ENCODE measurements at regions not wholly inside any gene's neighbourhood (a gene's known extent, or its start where the extent isn't known, plus 50 kb on each side); places are given as distances from the start of the nearest gene placed in this dataset.

DNA sequence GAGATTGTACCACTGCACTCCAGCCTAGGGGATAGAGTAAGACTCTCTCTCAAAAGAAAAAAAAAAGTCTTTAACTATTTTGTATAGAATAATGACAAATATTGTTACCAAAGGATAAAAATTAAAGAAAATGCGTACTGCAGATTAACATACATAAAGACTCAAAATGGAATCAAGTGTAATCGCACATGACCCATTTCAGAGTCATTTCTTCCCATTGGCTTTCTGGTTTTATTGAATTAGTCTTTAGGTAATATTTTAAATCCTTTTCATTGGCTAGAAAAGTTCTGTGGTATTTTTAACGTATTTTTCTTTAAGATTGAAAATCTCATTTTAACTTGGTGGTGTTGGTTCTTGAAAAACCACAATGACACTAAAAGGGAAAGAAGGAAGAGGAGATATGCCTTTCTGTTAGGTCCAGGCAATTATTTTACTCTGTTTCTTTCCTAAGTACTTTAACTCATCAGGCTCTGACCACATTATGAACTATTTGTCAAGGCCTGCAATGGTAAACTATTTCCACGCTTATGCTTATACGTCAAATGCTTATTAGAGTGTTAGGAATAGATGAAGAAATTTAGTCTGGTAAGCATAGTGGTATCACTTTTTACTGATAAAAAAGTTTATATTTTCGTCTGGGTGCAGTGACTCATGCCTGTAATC is 52.3 kb downstream of the PLEKHG1 start:
- no peak for DNase-seq

DNA sequence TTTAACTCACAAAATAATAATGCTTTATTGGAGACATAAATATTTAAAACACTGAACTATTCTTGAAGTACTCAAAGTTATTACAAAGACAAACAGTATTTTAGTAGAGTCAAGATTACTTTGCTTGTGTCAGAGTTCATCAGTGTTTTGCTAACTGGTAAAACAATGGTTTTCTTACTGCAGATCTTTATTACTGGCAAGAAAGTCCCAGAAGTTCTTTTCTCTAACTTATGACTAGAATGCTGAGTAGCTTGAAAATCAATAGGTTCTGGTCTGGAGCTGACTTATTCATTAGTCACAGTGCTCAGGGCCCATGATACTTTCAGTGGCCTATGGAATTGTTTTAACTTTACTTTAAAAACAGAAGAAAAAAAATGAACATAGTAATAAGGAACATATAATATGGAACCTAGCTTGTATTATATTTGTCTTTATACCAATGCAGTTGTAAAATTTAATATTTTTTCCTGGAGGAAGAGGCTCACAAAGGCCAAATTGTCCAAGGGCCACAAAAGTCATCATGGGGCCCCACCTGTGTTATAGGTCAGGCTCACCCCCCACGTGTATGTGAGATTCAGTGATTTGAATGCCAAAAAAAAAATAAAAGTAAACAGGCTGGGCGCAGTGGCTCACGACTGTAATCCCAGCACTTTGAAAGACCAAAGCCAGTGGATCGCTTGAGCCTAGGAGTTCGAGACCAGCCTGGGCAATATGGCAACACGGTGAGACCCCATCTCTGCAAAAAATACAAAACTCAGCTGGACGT is 53.3 kb downstream of the PLEKHG1 start:
- DNase-seq: no peak

DNA sequence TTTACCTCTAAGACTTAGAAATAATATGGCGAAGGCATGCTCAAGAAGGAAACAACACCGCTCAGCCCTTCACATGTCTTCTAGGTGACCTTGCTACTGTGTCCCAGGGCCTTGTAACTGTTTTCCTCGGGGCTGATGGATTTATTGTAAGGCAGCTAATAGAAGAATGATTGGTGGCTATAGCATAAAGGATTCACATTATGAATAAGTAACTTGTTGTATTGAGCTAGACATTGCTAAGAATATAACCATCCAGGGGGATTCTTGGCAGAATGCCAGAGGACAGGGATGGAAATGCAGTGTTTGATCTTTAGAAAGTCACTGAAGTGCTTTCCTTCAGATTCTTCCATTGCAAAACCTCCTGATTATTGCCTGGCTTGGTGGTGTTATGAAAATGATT is 54.9 kb downstream of the PLEKHG1 start:
- DNase-seq: no peak

DNA sequence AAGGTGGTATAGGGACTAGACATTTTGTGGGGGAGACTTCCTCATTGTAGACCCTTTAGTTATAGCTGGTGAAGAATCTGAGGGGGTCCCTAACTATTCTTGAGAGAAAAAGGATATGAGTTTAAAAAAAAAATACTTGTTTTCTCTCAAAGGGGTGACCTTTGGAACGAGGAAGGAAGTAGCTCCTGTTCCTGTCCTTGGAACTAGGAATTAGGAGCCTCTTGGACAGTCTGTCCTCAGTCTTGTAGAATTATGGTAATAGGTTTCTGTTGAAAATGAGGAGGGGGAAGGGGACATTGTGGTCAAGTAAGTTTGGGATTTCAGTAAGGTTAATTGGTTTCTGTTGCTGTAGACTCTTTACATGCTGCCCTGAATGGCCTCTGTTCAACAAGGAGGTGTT is 56.5 kb downstream of the PLEKHG1 start:
- DNase-seq: no peak

DNA sequence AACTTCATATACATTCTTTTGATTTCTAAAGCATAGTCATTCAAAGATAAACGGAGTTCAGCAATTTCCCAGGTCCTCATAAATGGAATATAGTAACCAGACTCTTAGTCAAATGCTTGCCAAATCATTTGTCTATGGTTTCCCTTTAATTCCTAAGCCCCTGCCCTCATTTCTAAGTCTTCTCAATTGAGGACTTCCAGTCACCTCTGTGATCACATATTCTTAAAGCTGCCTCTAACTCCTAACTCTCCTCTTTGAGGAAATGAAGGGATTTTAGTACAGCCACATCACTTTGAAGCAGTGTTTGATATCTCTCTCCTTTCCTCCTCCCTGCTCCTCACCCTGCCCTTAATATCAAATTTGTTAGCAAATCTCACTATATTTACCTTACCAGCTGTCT is 58.7 kb downstream of the PLEKHG1 start:
- no peak for DNase-seq

DNA sequence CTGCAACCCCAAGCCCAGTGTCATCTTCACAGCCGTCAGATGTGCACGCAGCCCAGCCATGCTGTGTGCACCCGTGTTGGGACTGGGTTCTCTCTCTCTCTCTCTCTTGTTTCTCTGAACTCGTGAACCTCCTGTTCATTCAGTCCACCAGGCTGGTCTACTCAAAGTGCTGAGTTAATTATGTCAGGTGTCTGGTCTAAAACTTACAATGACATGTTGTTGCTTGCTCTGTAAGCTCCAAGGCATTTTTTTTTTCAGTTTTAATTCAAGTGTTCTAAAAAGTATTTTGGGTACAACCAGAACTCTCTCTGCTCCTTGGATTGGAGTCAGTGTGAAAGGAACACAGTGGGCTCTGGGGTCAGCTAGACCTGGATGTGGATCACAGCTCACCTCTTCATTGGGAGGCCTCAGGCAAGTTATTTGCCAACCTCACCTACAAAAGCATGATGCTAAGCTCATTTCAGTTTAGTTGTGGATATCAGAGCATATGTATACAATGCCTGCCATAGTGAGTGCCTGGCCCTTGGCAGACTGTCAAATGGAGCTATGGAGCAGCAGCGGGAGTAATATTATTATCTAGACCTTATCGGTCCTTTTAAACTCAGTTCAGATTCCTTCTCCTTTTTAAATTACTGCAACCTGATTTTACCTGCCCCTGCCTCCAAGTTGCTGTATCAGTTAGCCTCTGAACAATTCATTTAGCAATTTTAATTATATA is 59.5 kb downstream of the PLEKHG1 start:
- DNase-seq: no peak

DNA sequence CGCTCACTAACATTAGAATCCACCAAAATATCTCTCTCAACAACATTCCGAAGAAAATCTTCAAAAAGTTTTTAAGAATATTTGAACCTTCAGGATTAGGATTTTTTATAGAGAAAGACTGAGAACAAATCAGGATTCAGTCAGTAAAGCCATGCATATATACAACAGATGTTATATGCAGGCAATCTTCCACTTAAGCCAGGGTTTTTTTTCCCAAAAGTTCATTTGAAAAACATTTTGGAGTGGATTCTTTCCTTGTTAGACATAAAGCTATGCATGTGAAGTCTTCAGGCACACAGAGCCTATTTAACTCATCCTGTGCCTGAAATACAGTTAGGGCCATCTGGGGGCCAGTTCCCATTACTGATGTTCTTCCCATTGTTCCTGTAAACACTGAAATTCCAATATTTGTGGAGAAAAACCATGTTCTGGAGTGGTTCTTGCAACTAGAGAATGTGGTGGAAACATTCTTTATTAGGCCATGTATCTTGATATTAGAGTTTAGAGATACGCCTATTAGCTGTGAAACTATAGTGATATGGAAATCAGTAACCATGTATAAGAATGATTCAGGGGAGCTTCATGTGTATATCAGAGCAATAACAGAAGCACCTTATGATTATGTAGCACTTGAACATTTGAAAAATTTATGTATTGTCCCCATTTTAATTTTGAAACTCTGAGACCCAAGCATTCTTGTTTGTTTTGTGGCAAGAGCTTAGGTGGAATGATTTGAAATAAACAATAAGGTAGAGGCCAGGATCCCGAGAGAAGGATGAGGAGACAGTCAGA is 61.7 kb downstream of the PLEKHG1 start:
- DNase-seq: no peak

DNA sequence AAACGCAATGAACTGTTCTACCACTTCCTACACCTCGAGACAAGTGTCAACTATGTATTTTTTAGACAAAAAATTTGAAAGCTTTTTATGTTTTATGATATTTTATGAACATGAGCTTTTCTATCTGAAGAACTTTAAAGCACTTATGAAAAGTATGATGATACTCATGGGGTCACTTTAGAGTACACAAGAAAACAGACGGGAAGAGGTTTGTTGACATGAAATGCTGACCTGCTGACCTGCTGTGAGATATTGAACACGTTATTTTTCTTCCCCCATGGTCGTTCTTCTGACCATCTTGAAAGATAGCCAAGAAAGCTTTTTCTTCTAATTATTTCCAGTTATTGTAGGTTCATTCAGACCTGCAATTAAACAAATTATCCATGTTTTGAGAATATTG is 63.1 kb downstream of the PLEKHG1 start:
- DNase-seq: no peak

DNA sequence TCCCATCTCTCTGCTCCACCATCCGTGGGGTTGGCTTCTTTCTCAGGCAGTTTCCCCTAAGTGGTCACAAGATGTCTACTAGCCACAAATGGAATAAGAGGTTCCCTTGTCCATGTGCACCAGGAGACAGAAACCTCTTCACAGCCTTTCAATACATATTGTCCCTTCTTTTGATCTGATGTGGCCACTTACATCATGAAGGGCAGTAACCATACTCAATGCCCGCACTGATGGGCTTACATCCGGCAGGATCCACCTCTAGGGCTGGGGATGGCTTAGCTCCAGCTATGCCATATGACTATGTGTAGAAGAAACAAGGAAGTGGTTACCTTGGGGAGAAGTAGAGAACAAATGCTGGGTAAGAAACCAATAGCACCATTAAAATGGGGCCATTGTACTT is 64.4 kb downstream of the PLEKHG1 start:
- DNase-seq: no peak

DNA sequence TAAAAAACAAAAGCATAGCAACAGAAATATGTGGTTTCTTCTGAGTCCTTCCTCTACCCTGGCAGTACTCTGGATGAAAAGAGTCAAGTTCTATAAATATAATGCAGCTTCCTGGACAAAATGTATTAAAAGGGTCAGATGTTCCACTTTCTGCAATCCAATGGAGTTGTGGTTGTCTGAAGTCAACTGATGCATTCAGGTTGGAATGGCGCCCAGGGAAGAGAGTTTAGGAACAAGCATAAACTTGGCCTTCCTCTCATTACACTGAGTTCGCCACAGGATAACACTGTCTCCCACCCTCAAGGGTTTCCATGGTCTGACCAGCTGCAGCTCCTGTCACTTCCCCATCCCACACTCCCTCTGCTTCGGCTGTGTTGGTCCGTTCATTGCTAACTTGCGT is 66.4 kb downstream of the PLEKHG1 start:
- no peak for DNase-seq

DNA sequence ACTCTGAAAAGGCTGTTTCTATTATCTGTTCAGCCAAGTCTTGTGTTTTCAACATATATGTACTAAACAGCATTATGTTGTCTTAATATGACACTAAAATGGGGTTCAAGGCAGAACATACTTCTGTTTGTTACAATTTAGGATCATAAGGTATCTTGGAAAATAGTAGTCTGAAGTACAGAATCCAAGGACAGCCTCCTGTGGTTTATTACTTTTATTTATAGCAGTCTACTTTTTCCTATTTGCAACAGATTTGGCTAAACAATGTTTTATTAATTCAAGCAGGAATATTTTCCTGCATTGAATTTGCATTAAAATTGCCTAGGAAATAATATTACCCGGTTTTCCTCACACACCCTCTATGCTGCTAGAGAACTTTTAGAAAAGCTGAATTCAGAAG is 67.7 kb downstream of the PLEKHG1 start:
- DNase-seq: no peak

DNA sequence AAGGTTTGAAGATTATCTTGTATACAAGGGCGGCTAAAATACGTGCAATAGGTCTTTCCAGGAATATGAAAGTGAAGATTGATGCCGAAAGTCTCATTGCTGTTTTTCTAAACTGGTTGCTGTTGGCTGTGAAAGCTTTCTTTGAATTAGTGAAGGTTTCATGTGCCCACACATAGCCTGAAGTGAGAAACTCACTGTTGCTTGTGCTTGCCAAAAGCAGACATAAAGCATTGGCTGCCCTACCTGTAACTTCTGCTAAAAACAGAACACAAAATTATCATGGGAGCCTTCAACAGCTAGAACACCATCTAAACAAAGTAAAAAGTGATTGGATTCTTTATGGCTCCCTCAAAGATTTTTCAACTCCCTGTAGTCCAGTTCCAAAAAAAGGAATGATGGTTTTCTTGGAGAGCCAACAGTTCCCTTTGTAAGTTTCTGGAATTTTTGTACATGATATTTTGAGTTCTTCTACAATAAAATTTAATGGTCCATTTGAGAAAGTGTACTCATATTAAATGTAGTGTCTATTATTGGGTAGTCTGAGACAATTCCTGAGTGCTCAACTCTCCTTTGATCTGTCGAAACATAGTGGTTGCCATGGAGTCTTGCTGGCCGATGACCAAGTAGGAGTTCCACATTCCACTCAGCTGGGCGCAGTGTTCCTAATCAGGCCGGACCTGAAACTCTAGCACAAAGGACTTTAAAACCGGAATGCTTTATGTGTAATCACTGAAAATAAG is 68.5 kb downstream of the PLEKHG1 start:
- peak; percentile 98 for DNase-seq

DNA sequence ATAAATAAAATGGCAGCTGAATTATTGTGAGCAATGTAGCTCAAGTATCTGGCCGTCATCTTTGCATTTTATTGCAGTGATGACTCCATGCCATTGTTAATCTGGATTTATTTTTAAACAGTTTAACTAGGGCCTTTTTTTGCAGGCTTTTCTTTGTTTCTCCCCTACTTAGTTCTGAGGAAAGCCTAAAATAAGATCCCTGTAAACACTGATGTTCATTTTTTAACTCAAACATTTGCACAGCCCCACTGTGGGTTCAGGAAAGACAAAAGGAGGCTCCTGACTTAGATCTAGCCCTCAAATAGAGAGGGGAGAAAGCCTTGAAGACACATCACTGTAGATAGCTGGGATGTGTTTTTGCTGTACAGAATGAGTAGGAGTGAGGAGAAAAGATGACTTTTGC is 69.2 kb downstream of the PLEKHG1 start:
- peak; percentile 75 for DNase-seq

DNA sequence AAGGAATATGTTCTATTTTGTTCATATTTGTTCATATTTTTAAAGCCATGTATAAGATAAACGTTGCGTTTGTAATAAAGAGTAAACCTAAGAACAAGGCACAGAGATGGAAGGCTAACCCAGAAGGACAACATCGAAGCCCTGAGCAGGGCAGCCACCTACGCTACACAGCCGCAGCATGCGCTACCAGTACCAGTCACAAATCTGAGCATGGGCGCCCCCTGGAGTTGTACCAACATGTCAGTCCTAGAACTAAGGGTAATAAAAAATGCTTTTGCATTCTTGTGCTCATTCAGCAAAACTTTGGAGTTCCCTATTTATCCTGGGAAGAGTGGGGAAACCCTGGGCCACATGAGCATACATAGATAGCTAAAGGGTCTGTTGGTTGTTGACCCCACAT is 70.6 kb downstream of the PLEKHG1 start:
- no peak for DNase-seq

DNA sequence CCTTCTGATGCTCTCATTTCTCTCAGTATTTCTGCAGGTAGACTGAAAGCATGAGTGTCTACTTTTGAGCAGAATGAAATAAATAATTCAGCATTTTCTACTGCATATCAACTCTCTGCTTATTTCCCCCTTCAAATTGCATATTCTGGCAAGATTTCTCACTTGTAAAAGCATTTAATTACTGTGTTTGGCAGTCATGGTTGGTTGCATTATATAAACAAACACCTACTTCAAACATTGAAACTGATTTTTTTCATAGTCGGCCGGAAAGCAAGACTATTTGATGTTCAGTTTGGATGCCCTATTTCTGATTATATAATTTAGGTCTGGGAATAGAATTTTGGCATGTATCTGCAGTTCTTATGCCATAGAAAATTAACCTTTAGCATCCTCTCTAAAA is 73.1 kb downstream of the PLEKHG1 start:
- no peak for DNase-seq

DNA sequence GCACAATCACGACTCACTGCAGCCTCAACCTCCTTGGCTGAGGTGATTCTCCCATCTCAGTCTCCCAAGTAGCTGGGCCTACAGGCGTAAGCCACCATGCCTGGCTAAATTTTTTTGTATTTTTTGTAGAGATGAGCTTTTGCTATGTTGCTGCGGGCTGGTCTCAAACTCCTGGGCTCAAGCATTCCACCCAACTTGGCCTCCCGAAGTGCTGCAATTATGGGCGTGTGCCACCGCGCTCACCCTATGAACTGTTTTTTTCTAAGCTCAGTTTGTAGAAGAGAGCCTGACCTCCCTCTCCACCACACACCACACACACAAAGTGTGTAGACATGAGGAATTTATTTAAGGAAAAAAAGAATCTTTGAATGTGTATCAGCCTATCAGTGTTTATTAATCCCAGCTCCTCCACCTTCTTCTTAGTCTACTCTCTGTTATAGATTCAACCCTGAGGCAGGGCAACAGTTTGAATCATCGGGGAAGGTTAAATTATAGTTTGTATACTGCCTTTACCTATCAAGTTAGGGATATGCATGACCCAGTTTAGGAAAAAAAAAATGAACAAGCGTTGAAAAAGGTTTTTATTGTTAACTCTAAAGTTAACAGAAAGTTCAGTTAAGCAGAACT is 74.1 kb downstream of the PLEKHG1 start:
- no peak for DNase-seq

DNA sequence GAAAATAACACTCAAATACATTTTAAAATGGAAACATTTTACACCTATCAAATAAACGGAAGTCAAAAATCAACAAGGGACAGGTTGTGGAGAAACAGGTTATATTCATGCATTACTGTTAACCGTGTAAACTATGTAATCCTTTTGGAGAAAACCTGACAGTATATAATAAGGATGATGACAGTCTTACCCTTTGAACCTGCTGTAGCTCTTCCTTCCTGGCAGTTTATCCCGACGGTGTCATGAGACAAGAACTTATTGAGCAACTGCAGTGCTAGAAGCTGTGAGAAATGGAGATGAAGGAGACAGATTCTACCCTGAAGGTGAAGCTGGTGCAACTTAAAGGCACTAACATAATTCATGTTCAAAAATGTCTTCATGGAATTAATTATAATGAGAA is 76.7 kb downstream of the PLEKHG1 start:
- DNase-seq: no peak

DNA sequence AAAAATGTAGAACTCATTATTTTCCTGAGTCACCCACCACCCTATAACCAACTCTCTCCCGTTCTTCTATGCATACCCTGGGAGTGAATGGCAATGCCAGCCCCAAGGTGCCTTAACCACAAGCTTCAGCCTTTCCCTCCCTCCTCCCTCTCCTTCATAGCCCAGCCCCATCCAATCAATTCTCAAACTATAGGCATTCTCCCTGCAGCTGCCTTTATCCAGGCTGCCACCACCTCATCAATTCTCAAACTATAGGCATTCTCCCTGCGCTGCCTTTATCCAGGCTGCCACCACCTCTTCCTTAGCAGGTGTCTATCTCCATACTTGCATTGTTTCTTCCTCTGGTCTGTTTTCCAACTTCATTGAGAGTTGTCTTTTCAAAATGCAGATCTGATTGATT is 77.1 kb downstream of the PLEKHG1 start:
- DNase-seq: no peak

DNA sequence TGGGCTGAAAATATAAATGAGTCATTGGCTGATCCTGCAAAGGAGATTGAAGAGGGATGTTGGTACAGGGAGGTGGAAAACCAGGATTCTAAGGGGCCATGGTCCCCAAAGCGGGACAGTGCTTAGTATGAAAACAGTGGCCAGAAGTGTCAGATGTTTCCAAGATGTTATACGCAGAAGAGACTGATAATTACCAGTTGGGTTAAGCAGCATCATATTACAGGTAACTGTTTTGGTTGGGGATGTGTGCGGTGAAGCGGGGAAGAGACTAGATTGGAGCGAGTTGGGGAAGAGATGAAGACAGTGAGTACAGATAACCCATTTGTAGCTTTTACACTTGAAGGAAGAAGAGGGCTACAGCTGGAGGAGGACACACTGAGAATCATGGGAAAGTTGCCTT is 80.8 kb downstream of the PLEKHG1 start:
- DNase-seq: no peak

DNA sequence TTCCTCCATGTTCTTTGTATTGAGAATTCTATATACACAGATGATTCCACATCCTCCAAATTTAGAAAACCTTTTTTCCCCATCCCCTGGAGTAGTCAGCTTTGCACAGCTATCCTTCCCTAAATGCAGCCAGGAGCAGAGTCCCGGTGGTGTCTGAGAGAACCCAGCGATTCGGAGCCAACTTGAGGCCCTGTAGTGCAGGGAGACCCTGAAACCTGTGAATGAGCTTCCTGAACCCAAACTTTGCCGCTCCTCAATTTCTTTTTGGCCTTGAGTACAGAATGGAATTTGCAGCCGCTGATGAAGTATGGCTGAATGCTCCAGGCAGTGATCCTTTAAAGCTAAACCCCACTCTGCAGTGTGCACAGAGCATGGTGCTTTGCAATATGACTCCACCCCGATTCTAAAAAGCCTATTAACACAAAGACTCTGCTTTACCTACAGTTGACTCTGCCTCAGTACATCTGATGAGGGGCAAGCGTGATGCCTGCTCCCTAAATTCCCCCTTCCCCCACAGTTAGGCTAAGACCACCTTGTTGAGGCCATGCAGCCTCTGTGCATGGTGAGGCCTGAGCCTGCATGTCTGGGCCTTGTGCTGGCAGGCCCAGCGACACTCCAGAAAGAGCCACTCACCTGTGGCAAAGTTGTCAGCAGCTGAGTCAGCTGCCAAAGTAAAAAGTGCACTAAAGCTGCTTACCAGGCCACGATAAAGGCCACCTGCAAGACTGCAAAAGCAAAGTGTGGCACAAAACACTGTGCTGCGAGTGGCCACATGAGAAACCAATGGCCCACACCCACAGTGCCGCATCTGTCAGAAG is 82.1 kb downstream of the PLEKHG1 start:
- no peak for DNase-seq

DNA sequence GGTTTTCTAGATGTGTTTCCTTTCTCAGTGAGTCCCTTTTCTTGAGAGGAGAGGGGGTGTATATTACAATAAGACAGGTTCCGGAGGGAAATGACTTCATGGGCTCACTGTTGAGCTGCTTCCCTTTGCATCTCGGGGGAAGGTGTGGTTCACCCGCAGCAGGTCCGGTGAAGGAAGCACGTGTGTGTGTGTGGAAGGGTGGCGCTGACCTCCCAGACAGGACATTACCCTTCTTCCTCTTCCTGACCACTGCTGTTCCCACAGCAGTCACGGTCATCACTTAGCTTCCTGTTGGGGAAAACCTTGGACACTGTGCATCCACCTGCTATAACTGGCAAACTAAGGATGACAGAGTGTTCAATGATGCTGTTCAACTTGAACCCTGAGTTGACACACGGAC is 83.6 kb downstream of the PLEKHG1 start:
- DNase-seq: no peak
